Naive thymus-derived CD4-positive, alpha-beta T cell (primary cell): ENCODE measurements at regions not wholly inside any gene's neighbourhood (a gene's known extent, or its start where the extent isn't known, plus 50 kb on each side); places are given as distances from the start of the nearest gene placed in this dataset.

Source experiments
- ATAC-seq: fragments of 150-1000 bp; cut with Tn5 transposase; 2 replicates; pipeline ENCODE4 v1.10.0; 2021; ENCODE audit warnings: mild to moderate bottlenecking, moderate library complexity
- CTCF ChIA-PET: fragments of 350-600 bp; sonication (Branson Sonifier 250); formaldehyde crosslinking; loops from one replicate; lab custom pipeline; 2021; ENCODE audit warnings: antibody characterized with exemption; lab: Charles Lee
- POLR2A ChIA-PET: fragments of 350-600 bp; sonication (Branson Sonifier 250); formaldehyde crosslinking; loops from one replicate; lab custom pipeline; 2021; ENCODE audit warnings: antibody characterized with exemption, inconsistent platforms; lab: Charles Lee
- DNase-seq, 9 donors: peaks; one replicate each; pipeline versions ENCODE4 v3.0.0 to v3.0.0-alpha.2; 2020 to 2022; ENCODE audit warnings: mixed read lengths in 1 of 9
- H3K27ac ChIP-seq: one replicate; pipeline ENCODE4 v1.7.0; 2013; ENCODE audit warnings: mild to moderate bottlenecking, low read depth, low read length, moderate library complexity
- H3K27me3 ChIP-seq, 2 donors: one replicate each; pipeline ENCODE4 v1.7.0; 2013; ENCODE audit warnings: low read length in 2 of 2, mild to moderate bottlenecking in 2 of 2, moderate library complexity in 2 of 2; ENCODE audit not compliant: control insufficient read depth in 2 of 2, insufficient read depth in 2 of 2
- H3K36me3 ChIP-seq, 3 experiments: 1 replicate in 2 of 3; 2 replicates in 1 of 3; pipeline ENCODE4 v1.7.0; 2013; ENCODE audit warnings: low read length in 3 of 3, mild to moderate bottlenecking in 3 of 3, moderate library complexity in 1 of 3; ENCODE audit not compliant: insufficient read depth in 3 of 3, control insufficient read depth in 2 of 3
- H3K4me1 ChIP-seq, 2 donors: one replicate each; pipeline ENCODE4 v1.7.0; 2013; ENCODE audit warnings: low read length in 2 of 2, mild to moderate bottlenecking in 2 of 2, moderate library complexity in 1 of 2; ENCODE audit not compliant: control insufficient read depth in 2 of 2, insufficient read depth in 2 of 2
- H3K4me3 ChIP-seq: 2 replicates; pipeline ENCODE4 v1.7.0; 2013; ENCODE audit warnings: mild to moderate bottlenecking, low read length
- H3K9me3 ChIP-seq, 3 experiments: 1 replicate in 2 of 3; 2 replicates in 1 of 3; pipeline ENCODE4 v1.7.0; 2013; ENCODE audit warnings: low read length in 3 of 3; ENCODE audit not compliant: control insufficient read depth in 2 of 3
- H3K27ac Mint-ChIP-seq, 9 donors: one replicate each; pipeline ENCODE4 v1.8.0; 2020 to 2022; ENCODE audit warnings: mixed read lengths in 9 of 9, mild to moderate bottlenecking in 8 of 9, moderate library complexity in 5 of 9, inconsistent platforms in 2 of 9
- H3K27me3 Mint-ChIP-seq, 5 donors: one replicate each; pipeline ENCODE4 v1.8.0; 2021 to 2022; ENCODE audit warnings: mixed read lengths in 5 of 5, mild to moderate bottlenecking in 1 of 5
- H3K36me3 Mint-ChIP-seq, 5 donors: one replicate each; pipeline ENCODE4 v1.8.0; 2020 to 2022; ENCODE audit warnings: mixed read lengths in 5 of 5, mild to moderate bottlenecking in 3 of 5, inconsistent platforms in 1 of 5
- H3K4me1 Mint-ChIP-seq, 7 donors: one replicate each; pipeline ENCODE4 v1.8.0; 2020 to 2022; ENCODE audit warnings: mixed read lengths in 7 of 7, mild to moderate bottlenecking in 3 of 7, inconsistent platforms in 1 of 7
- H3K4me3 Mint-ChIP-seq, 10 donors: one replicate each; pipeline ENCODE4 v1.8.0; 2020 to 2022; ENCODE audit warnings: mild to moderate bottlenecking in 10 of 10, mixed read lengths in 10 of 10, moderate library complexity in 6 of 10, inconsistent platforms in 2 of 10
- H3K9me3 Mint-ChIP-seq, 11 donors: one replicate each; pipeline ENCODE4 v1.8.0; 2020 to 2022; ENCODE audit warnings: mixed read lengths in 11 of 11, mild to moderate bottlenecking in 4 of 11, inconsistent platforms in 1 of 11, moderate library complexity in 1 of 11
- intact Hi-C, 2 donors: fragments of 100-400 bp; cut with micrococcal nuclease; formaldehyde crosslinking; loops; one replicate each; pipeline ENCODE4 v1.15.1; 2023

DNA sequence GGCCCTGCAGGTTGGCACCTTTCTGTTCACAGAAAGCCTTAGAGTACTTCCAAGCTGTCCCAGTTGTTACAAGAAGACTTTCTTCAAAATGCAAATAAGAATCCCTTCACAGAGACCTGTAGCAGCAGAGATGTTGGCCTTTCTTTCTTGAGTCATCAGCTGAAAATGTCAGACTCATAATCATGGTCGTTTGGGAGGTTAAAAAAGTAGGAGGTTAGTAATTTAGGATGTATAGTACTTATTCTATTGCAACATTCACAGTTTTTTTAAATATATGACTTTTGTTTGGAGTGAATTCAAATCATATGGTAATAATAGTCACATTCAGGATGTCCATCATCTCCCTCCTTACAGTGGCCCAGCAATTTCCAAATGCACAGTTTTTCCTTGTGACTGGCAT lies 223.9 kb upstream of the GLI3 start:
- Histone ChIP-seq H3K27me3 (no peaks in the 10 kb centered on the region), H3K9me3 (no peaks in the 10 kb centered on the region), H3K4me3 (no peak overlapping the region), H3K27ac (no peak overlapping the region), H3K36me3 (no peaks in the 10 kb centered on the region), H3K4me1 (no peaks in the 10 kb centered on the region)
- CTCF ChIA-PET = no interaction called here
- H3K36me3 Mint-ChIP-seq = no peaks in the 10 kb centered on the region
- H3K27ac Mint-ChIP-seq = no peak overlapping the region
- H3K4me1 Mint-ChIP-seq = no peaks in the 10 kb centered on the region
- POLR2A ChIA-PET = no interaction called here
- DNase-seq = no peak
- ATAC-seq = no peak
- peaks cover 0 to 8% (median 0%) of the 10 kb centered on the region in 5 donors for H3K27me3 Mint-ChIP-seq
- H3K4me3 Mint-ChIP-seq = no peak overlapping the region
- peaks cover 0 to 14% (median 0%) of the 10 kb centered on the region in 11 donors for H3K9me3 Mint-ChIP-seq
- intact Hi-C loops = no loop called here

DNA sequence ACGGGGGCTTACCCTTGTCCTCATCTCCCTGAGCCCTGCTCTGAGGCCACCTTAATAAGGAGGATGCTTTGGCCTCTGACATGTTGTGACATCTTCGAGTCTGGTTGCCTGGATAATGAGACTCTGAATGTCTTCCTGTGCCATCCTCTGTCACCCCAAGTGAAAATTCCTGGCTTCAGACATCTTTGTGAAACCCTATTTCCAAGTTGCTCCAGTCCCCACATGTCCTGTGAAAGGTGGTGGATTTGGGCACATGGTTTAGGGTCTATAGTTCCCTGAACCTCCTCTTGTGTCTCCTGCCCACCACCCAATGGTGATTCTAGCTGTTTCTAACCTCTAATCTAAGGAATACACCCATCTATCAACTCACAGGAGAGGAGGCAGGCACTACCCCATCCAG lies 223.1 kb upstream of the GLI3 start:
- no peak overlapping the region for H3K27ac ChIP-seq
- intact Hi-C loops = no loop called here
- ChIA-PET POLR2A (no interaction called here), CTCF (no interaction called here)
- no peaks in the 10 kb centered on the region for H3K36me3 Mint-ChIP-seq
- H3K4me1 Mint-ChIP-seq = no peaks in the 10 kb centered on the region
- H3K36me3 ChIP-seq = no peaks in the 10 kb centered on the region
- no peak overlapping the region for H3K4me3 Mint-ChIP-seq
- no peaks in the 10 kb centered on the region for H3K4me1 ChIP-seq
- DNase-seq = no peak
- H3K4me3 ChIP-seq = no peak overlapping the region
- H3K27me3 ChIP-seq = no peaks in the 10 kb centered on the region
- peaks cover 0 to 14% (median 0%) of the 10 kb centered on the region in 11 donors for H3K9me3 Mint-ChIP-seq
- H3K27ac Mint-ChIP-seq = no peak overlapping the region
- no peaks in the 10 kb centered on the region for H3K9me3 ChIP-seq
- peaks cover 0 to 8% (median 0%) of the 10 kb centered on the region in 5 donors for H3K27me3 Mint-ChIP-seq
- no peak for ATAC-seq

DNA sequence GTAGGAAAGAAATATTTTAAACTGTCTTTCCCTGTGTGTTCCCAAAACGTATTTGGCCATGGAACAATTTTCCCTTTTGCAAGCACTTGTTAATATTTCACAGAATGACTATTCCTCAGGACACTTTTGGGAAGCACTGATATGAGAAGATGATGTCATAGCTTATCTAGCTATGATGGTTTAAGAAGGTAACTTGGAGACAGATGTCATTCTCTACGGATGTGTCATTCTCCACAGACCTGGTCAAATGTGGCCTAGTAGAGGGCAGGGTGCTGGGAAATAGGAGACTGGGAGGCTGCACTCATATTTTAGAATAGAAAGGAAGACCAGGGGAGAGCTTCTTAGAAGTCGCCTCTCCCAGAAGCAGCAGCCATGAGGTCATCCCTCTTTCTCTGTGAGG lies 220.7 kb upstream of the GLI3 start:
- Mint-ChIP-seq H3K9me3 (peaks cover 0 to 3% (median 0%) of the 10 kb centered on the region in 11 donors), H3K4me1 (peaks cover 0 to 6% (median 0%) of the 10 kb centered on the region in 7 donors), H3K27me3 (peaks cover 0 to 8% (median 4%) of the 10 kb centered on the region in 5 donors), H3K27ac (no peak overlapping the region), H3K36me3 (no peaks in the 10 kb centered on the region), H3K4me3 (no peak overlapping the region)
- ATAC-seq (no peak), DNase-seq (no peak)
- no peak overlapping the region for H3K27ac ChIP-seq
- no peaks in the 10 kb centered on the region for H3K4me1 ChIP-seq
- H3K4me3 ChIP-seq = no peak overlapping the region
- POLR2A ChIA-PET = no interaction called here
- CTCF ChIA-PET = no interaction called here
- no peaks in the 10 kb centered on the region for H3K27me3 ChIP-seq
- H3K36me3 ChIP-seq = no peaks in the 10 kb centered on the region
- intact Hi-C loops = no loop called here
- no peaks in the 10 kb centered on the region for H3K9me3 ChIP-seq

DNA sequence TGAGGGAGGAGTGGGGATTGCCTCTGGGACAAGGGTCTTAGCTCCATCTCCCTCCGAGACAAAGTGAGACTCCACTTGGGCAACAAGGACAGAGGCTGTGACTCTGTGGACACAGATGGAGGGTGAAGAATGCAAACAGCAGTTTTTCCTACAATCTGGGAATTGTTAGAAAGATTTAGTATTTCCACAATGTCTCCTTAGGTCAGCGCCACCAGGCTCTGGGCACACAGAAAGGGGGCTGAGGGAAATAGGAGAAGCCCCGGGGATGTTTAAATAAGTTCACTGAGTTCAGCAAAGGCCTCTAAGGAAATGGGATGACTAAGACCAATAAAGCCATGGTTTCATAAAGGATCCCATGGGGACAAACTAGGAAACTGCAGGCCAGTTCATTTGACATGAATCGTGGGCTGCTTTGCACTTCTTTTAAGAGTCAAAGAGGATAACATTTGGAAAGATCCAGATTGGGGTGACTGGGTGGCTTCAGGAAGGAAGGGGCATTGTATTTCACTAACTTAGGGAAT lies 219.8 kb upstream of the GLI3 start:
- H3K4me1 ChIP-seq = no peaks in the 10 kb centered on the region
- peaks cover 0 to 6% (median 0%) of the 10 kb centered on the region in 7 donors for H3K4me1 Mint-ChIP-seq
- ATAC-seq (no peak), DNase-seq (no peak)
- no peaks in the 10 kb centered on the region for H3K9me3 Mint-ChIP-seq
- H3K4me3 ChIP-seq = no peak overlapping the region
- no peak overlapping the region for H3K27ac Mint-ChIP-seq
- peaks cover 0 to 14% (median 7%) of the 10 kb centered on the region in 5 donors for H3K27me3 Mint-ChIP-seq
- H3K27me3 ChIP-seq = no peaks in the 10 kb centered on the region
- no peaks in the 10 kb centered on the region for H3K9me3 ChIP-seq
- intact Hi-C loops = no loop called here
- no peak overlapping the region for H3K27ac ChIP-seq
- no peaks in the 10 kb centered on the region for H3K36me3 Mint-ChIP-seq
- ChIA-PET CTCF (no interaction called here), POLR2A (no interaction called here)
- H3K4me3 Mint-ChIP-seq = no peak overlapping the region
- no peaks in the 10 kb centered on the region for H3K36me3 ChIP-seq

DNA sequence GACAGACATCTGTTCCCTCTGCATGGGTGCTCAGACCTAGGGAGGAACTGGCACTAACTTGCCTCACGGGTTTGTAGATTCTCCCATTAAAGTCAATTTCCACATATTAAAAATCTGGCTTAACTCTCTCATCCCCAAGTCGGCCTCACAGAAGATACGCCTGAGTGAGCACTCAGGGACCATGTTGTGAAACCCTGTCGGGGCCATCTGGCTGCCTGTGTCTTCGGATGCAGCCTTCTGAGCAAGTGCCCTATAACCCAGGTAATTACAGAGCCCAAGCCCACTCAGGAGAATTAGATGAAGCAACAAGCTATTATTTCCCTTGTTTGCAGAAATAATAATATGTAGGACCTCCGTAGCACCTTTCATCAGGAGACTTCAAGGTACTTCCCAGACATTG lies 219.3 kb upstream of the GLI3 start:
- H3K36me3 ChIP-seq = no peaks in the 10 kb centered on the region
- intact Hi-C loops = no loop called here
- H3K36me3 Mint-ChIP-seq = no peaks in the 10 kb centered on the region
- POLR2A ChIA-PET = no interaction called here
- no peaks in the 10 kb centered on the region for H3K27me3 ChIP-seq
- H3K4me1 ChIP-seq = no peaks in the 10 kb centered on the region
- no peak overlapping the region for H3K27ac ChIP-seq
- no peaks in the 10 kb centered on the region for H3K9me3 ChIP-seq
- H3K4me1 Mint-ChIP-seq = peaks cover 0 to 6% (median 0%) of the 10 kb centered on the region in 7 donors
- no peak for ATAC-seq
- H3K9me3 Mint-ChIP-seq = no peaks in the 10 kb centered on the region
- no peak for DNase-seq
- CTCF ChIA-PET = no interaction called here
- H3K4me3 Mint-ChIP-seq = no peak overlapping the region
- H3K4me3 ChIP-seq = no peak overlapping the region
- H3K27me3 Mint-ChIP-seq = peaks cover 0 to 10% (median 7%) of the 10 kb centered on the region in 5 donors
- H3K27ac Mint-ChIP-seq = no peak overlapping the region

DNA sequence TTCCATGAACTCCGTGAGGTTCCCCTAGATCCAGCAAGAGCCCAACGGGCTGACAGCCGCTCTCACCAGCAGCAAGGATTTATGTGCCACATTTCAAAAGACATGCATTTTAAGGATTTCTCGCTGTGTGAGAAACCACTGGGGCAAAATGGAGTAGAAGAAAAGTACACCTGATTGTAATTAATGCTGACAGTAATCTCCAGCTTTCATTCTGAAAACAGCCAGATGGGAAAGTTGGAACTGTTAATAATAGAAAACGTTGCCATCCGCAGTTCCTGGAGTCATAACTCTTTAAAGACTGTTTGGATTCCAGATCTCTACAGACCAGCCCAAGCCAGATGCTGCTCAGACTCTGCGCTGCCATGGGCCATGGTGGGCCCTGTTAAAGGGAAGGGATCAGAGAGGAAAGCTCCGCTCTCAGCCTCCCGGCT lies 216.9 kb upstream of the GLI3 start:
- Histone ChIP-seq H3K4me3 (no peak overlapping the region), H3K27ac (no peak overlapping the region), H3K4me1 (no peaks in the 10 kb centered on the region), H3K27me3 (no peaks in the 10 kb centered on the region), H3K9me3 (no peaks in the 10 kb centered on the region), H3K36me3 (no peaks in the 10 kb centered on the region)
- Mint-ChIP-seq H3K4me3 (peak overlapping the region in 1 of 10 donors; percentile 30), H3K9me3 (peaks cover 0 to 3% (median 0%) of the 10 kb centered on the region in 11 donors), H3K36me3 (no peaks in the 10 kb centered on the region), H3K4me1 (peaks cover 0 to 6% (median 0%) of the 10 kb centered on the region in 7 donors), H3K27me3 (peaks cover 0 to 21% (median 14%) of the 10 kb centered on the region in 5 donors), H3K27ac (no peak overlapping the region)
- intact Hi-C loops = no loop called here
- POLR2A ChIA-PET = no interaction called here
- CTCF ChIA-PET = no interaction called here
- DNase-seq = no peak
- no peak for ATAC-seq

DNA sequence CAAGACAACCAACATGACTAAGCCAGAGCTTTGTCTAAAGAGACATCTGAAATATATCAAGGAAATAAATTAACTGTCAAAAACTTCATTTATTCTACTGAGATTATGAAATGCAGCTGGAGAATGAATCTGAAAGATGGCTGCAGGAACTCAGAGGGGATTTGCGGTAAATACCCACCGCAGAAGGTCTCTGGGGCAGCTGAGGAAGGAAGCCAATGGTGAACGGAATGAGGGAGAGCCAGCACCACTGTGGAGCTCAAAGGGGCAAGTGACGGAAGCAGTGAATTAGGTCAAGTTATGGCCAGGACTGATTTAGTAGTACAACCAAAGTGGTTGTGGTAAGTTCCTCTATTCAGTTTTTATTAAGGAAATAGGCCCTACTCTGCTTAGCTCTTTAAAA lies 215.3 kb upstream of the GLI3 start:
- CTCF ChIA-PET = no interaction called here
- no peak overlapping the region for H3K27ac ChIP-seq
- no peak overlapping the region for H3K27ac Mint-ChIP-seq

More for the DNA sequence above, 215.3 kb upstream of the GLI3 start:
- Mint-ChIP-seq H3K4me1 (peaks cover 0 to 6% (median 0%) of the 10 kb centered on the region in 7 donors), H3K9me3 (peaks cover 0 to 4% (median 0%) of the 10 kb centered on the region in 11 donors), H3K36me3 (peaks cover 0 to 2% (median 0%) of the 10 kb centered on the region in 5 donors), H3K4me3 (no peak overlapping the region), H3K27me3 (peaks cover 0 to 29% (median 18%) of the 10 kb centered on the region in 5 donors)
- Histone ChIP-seq H3K9me3 (no peaks in the 10 kb centered on the region), H3K4me1 (no peaks in the 10 kb centered on the region), H3K27me3 (no peaks in the 10 kb centered on the region), H3K4me3 (no peak overlapping the region), H3K36me3 (no peaks in the 10 kb centered on the region)
- POLR2A ChIA-PET = no interaction called here
- intact Hi-C loops = no loop called here
- ATAC-seq = no peak
- DNase-seq = no peak
